DMS 273 (cell line): ENCODE measurements at regions not wholly inside any gene's neighbourhood (a gene's known extent, or its start where the extent isn't known, plus 50 kb on each side); places are given as distances from the start of the nearest gene placed in this dataset.
A peak's percentile ranks its signal among the peaks of the same experiment; 100 is the strongest.
"Not testable (repeated sequence)": the region's sequence is repeated elsewhere in the genome, so short reads cannot be mapped to it uniquely, and the experiment has no call there.

Experiments used
- DNase-seq: peaks from one replicate; lab custom pipeline; 2025; ENCODE audit not compliant: unreplicated experiment; lab: John Stamatoyannopoulos, UW

GRCh38 chr10:77740396-77740795 lies 102.8 kb upstream of the KCNMA1 start:
- not testable (repeated sequence) for DNase-seq

GRCh38 chr10:77738496-77739158 lies 101.0 kb upstream of the KCNMA1 start:
- no peak for DNase-seq

GRCh38 chr10:77737608-77738007 lies 100.0 kb upstream of the KCNMA1 start:
- DNase-seq = no peak

- DNase-seq = not testable (repeated sequence)
These were observed 97.5 kb upstream of the KCNMA1 start for GRCh38 chr10:77735136-77735535.

GRCh38 chr10:77732213-77733003 lies 94.8 kb upstream of the KCNMA1 start:
- no peak for DNase-seq

GRCh38 chr10:77727481-77727880 lies 89.9 kb upstream of the KCNMA1 start:
- DNase-seq = no peak

GRCh38 chr10:77726732-77727131 lies 89.1 kb upstream of the KCNMA1 start:
- DNase-seq = no peak

GRCh38 chr10:77726301-77726700 lies 88.7 kb upstream of the KCNMA1 start:
- no peak for DNase-seq

GRCh38 chr10:77724820-77725219 lies 87.2 kb upstream of the KCNMA1 start:
- no peak for DNase-seq

- no peak for DNase-seq
These were observed 85.8 kb upstream of the KCNMA1 start for GRCh38 chr10:77723376-77723775.

GRCh38 chr10:77722956-77723355 lies 85.3 kb upstream of the KCNMA1 start:
- DNase-seq = peak; percentile 14

GRCh38 chr10:77721815-77722214 lies 84.2 kb upstream of the KCNMA1 start:
- no peak for DNase-seq

- DNase-seq = no peak
These were observed 81.3 kb upstream of the KCNMA1 start for GRCh38 chr10:77718957-77719356.

- DNase-seq = not testable (repeated sequence)
These were observed 80.7 kb upstream of the KCNMA1 start for GRCh38 chr10:77718312-77718711.

GRCh38 chr10:77717336-77717735 lies 79.7 kb upstream of the KCNMA1 start:
- DNase-seq = no peak

- DNase-seq = peak; percentile 24
These were observed 79.1 kb upstream of the KCNMA1 start for GRCh38 chr10:77716458-77717317.

GRCh38 chr10:77715536-77715935 lies 77.9 kb upstream of the KCNMA1 start:
- no peak for DNase-seq

- DNase-seq = peak; percentile 9
These were observed 77.5 kb upstream of the KCNMA1 start for GRCh38 chr10:77715088-77715487.

- peak; percentile 4 for DNase-seq
These were observed 76.1 kb upstream of the KCNMA1 start for GRCh38 chr10:77713521-77714280.

GRCh38 chr10:77712207-77712606 lies 74.6 kb upstream of the KCNMA1 start:
- no peak for DNase-seq

GRCh38 chr10:77711683-77712049 lies 74.1 kb upstream of the KCNMA1 start:
- no peak for DNase-seq
